ENCODE measurements at regions not wholly inside any gene's neighbourhood (a gene's known extent, or its start where the extent isn't known, plus 50 kb on each side); places are given as distances from the start of the nearest gene placed in this dataset.
"Not testable (repeated sequence)": the region's sequence is repeated elsewhere in the genome, so short reads cannot be mapped to it uniquely, and the experiment has no call there.

DNA sequence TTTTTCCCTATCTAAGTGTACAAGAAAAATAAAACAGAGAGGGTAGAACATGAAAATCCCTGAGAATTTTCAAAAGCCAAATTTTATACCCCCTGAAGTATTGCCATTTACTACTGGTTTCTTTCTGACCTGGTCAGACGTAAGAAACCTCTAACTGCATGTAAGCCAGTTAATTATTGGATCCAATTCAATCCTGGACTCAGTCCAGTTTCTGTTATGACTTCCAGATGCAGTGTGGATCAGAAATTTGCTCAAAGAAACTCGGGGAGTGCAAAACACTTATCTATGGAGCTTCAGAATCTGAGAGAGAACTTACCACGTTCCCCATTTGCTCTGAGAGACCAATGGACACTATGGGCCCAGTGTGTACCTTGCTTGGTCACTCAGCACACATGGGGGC is 383.5 kb downstream of the KLHL4 start:
- Histone ChIP-seq H3K9ac (ENCODE audit: low read depth in 1 of 2, low read length in 2 of 2) (no peak overlapping the region), H3K9me3 (ENCODE audit: control insufficient read depth in 2 of 2, low read length in 2 of 2) (no peaks in the 10 kb centered on the region), H3K27ac (ENCODE audit: low read depth in 2 of 2, low read length in 2 of 2) (no peak overlapping the region), H3K4me3 (ENCODE audit: low read length in 2 of 2) (no peak overlapping the region), H3K4me1 (ENCODE audit: control insufficient read depth in 2 of 2, insufficient read depth in 2 of 2, low read length in 2 of 2) (no peaks in the 10 kb centered on the region), H3K27me3 (ENCODE audit: control insufficient read depth in 2 of 2, insufficient read depth in 2 of 2, low read length in 2 of 2) (no peaks in the 10 kb centered on the region), H3K36me3 (ENCODE audit: control insufficient read depth in 2 of 2, insufficient read depth in 2 of 2, low read length in 2 of 2) (no peaks in the 10 kb centered on the region)

GRCh38 chrX:87914726-87915125 is 397.1 kb downstream of the KLHL4 start:
- Histone ChIP-seq H3K36me3 (ENCODE audit: control insufficient read depth in 2 of 2, insufficient read depth in 2 of 2, low read length in 2 of 2) (no peaks in the 10 kb centered on the region), H3K27ac (ENCODE audit: low read depth in 2 of 2, low read length in 2 of 2) (no peak overlapping the region), H3K27me3 (ENCODE audit: control insufficient read depth in 2 of 2, insufficient read depth in 2 of 2, low read length in 2 of 2) (no peaks in the 10 kb centered on the region), H3K4me3 (ENCODE audit: low read length in 2 of 2) (no peak overlapping the region), H3K4me1 (ENCODE audit: control insufficient read depth in 2 of 2, insufficient read depth in 2 of 2, low read length in 2 of 2) (no peaks in the 10 kb centered on the region), H3K9me3 (ENCODE audit: control insufficient read depth in 2 of 2, low read length in 2 of 2) (peaks cover 0 to 2% of the 10 kb centered on the region in 2 donors), H3K9ac (ENCODE audit: low read depth in 1 of 2, low read length in 2 of 2) (no peak overlapping the region)

GRCh38 chrX:87924619-87925018 is 407.0 kb downstream of the KLHL4 start:
- no peaks in the 10 kb centered on the region for H3K36me3 ChIP-seq (ENCODE audit: control insufficient read depth in 2 of 2, insufficient read depth in 2 of 2, low read length in 2 of 2)
- no peak overlapping the region for H3K27ac ChIP-seq (ENCODE audit: low read depth in 2 of 2, low read length in 2 of 2)
- no peaks in the 10 kb centered on the region for H3K9me3 ChIP-seq (ENCODE audit: control insufficient read depth in 2 of 2, low read length in 2 of 2)
- H3K4me1 ChIP-seq (ENCODE audit: control insufficient read depth in 2 of 2, insufficient read depth in 2 of 2, low read length in 2 of 2): no peaks in the 10 kb centered on the region
- no peak overlapping the region for H3K4me3 ChIP-seq (ENCODE audit: low read length in 2 of 2)
- no peak overlapping the region for H3K9ac ChIP-seq (ENCODE audit: low read depth in 1 of 2, low read length in 2 of 2)
- H3K27me3 ChIP-seq (ENCODE audit: control insufficient read depth in 2 of 2, insufficient read depth in 2 of 2, low read length in 2 of 2): no peaks in the 10 kb centered on the region

DNA sequence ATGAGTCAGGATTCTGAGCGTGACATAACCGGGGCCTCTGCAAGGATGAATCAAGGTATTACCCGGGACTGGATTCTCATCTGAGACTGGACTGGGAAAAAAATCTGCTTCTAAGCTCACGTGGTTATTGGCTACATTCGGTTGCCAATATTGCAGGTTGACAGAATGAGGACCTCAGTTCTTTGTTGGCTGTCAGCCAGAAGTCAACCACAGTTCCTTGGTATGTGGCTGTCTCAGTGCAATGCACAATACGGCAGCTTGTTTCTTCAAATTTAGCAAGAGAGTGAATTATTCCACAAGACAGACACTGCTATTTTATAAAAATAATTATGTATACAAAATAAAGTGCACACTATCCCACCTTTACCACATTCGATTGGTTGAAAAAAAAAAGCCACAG is 424.2 kb downstream of the KLHL4 start:
- no peaks in the 10 kb centered on the region for H3K36me3 ChIP-seq (ENCODE audit: control insufficient read depth in 2 of 2, insufficient read depth in 2 of 2, low read length in 2 of 2)
- H3K4me1 ChIP-seq (ENCODE audit: control insufficient read depth in 2 of 2, insufficient read depth in 2 of 2, low read length in 2 of 2): no peaks in the 10 kb centered on the region
- H3K9me3 ChIP-seq (ENCODE audit: control insufficient read depth in 2 of 2, low read length in 2 of 2): no peaks in the 10 kb centered on the region
- no peak overlapping the region for H3K9ac ChIP-seq (ENCODE audit: low read depth in 1 of 2, low read length in 2 of 2)
- H3K27me3 ChIP-seq (ENCODE audit: control insufficient read depth in 2 of 2, insufficient read depth in 2 of 2, low read length in 2 of 2): no peaks in the 10 kb centered on the region
- H3K27ac ChIP-seq (ENCODE audit: low read depth in 2 of 2, low read length in 2 of 2): no peak overlapping the region
- no peak overlapping the region for H3K4me3 ChIP-seq (ENCODE audit: low read length in 2 of 2)

DNA sequence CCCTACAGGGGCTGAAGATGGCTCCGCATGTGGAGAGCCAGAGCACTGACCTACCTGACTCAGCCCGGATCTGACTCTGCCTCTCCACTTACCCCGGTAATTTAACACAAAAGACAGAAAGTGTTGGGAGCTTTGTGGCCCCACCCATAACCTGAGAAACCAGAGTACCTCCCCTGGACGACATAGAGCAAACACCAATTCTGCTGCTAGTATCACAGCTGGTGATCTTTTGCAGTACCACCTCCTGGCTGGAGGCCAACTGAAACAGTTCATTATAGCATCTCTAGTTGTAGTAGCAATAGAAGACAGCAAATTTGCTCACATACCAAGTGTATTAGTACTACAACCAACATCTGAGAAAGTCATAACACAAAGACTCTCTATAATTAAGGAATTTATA is 443.9 kb downstream of the KLHL4 start:
- H3K4me3 ChIP-seq (ENCODE audit: low read length in 2 of 2): no peak overlapping the region
- no peaks in the 10 kb centered on the region for H3K27me3 ChIP-seq (ENCODE audit: control insufficient read depth in 2 of 2, insufficient read depth in 2 of 2, low read length in 2 of 2)
- H3K27ac ChIP-seq (ENCODE audit: low read depth in 2 of 2, low read length in 2 of 2): no peak overlapping the region
- no peaks in the 10 kb centered on the region for H3K4me1 ChIP-seq (ENCODE audit: control insufficient read depth in 2 of 2, insufficient read depth in 2 of 2, low read length in 2 of 2)
- no peak overlapping the region for H3K9ac ChIP-seq (ENCODE audit: low read depth in 1 of 2, low read length in 2 of 2)
- H3K9me3 ChIP-seq (ENCODE audit: control insufficient read depth in 2 of 2, low read length in 2 of 2): no peaks in the 10 kb centered on the region
- no peaks in the 10 kb centered on the region for H3K36me3 ChIP-seq (ENCODE audit: control insufficient read depth in 2 of 2, insufficient read depth in 2 of 2, low read length in 2 of 2)

DNA sequence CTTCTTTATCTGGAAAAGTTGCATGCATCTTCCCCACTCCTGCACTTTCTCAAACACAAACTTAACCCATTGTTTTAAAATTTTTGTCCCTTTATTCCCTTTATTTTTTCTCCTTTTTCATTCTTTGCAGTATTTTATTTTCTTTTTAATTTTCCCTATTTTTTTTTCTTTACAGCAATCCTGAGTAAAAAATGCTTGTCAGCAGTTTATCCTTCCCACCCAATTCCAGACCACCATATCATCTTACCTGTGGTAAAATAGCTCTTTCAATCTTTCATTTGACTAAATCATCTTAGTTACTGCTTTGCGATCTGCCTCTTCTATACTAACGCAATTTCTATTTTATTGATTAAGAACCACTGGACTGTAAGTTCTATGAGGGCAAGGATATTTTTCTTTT is 450.5 kb downstream of the KLHL4 start:
- Histone ChIP-seq H3K27ac (ENCODE audit: low read depth in 2 of 2, low read length in 2 of 2) (no peak overlapping the region), H3K9ac (ENCODE audit: low read depth in 1 of 2, low read length in 2 of 2) (no peak overlapping the region), H3K27me3 (ENCODE audit: control insufficient read depth in 2 of 2, insufficient read depth in 2 of 2, low read length in 2 of 2) (no peaks in the 10 kb centered on the region), H3K36me3 (ENCODE audit: control insufficient read depth in 2 of 2, insufficient read depth in 2 of 2, low read length in 2 of 2) (no peaks in the 10 kb centered on the region), H3K9me3 (ENCODE audit: control insufficient read depth in 2 of 2, low read length in 2 of 2) (no peaks in the 10 kb centered on the region), H3K4me1 (ENCODE audit: control insufficient read depth in 2 of 2, insufficient read depth in 2 of 2, low read length in 2 of 2) (no peaks in the 10 kb centered on the region), H3K4me3 (ENCODE audit: low read length in 2 of 2) (no peak overlapping the region)

DNA sequence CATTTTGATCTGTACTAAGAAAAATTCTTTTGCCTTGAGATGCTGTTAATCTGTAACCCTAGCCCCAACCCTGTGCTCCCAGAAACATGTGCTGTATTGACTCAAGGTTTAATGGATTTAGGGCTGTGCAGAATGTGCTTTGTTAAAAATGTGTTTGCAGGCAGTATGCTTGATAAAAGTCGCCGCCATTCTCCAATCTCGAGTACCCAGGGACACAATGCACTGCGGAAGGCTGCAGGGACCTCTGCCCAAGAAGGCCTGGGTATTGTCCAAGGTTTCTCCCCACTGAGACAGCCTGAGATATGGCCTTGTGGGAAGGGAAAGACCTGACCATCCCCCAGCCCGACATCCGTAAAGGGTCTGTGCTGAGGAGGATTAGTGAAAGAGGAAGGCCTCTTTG is 454.5 kb downstream of the KLHL4 start:
- not testable (repeated sequence) for H3K36me3 ChIP-seq (ENCODE audit: control insufficient read depth in 2 of 2, insufficient read depth in 2 of 2, low read length in 2 of 2); H3K4me3 ChIP-seq (ENCODE audit: low read length in 2 of 2); H3K9ac ChIP-seq (ENCODE audit: low read depth in 1 of 2, low read length in 2 of 2); H3K4me1 ChIP-seq (ENCODE audit: control insufficient read depth in 2 of 2, insufficient read depth in 2 of 2, low read length in 2 of 2); H3K9me3 ChIP-seq (ENCODE audit: control insufficient read depth in 2 of 2, low read length in 2 of 2); H3K27me3 ChIP-seq (ENCODE audit: control insufficient read depth in 2 of 2, insufficient read depth in 2 of 2, low read length in 2 of 2); H3K27ac ChIP-seq (ENCODE audit: low read depth in 2 of 2, low read length in 2 of 2)

GRCh38 chrX:87975365-87975764 is 457.8 kb downstream of the KLHL4 start:
- Histone ChIP-seq H3K4me1 (ENCODE audit: control insufficient read depth in 2 of 2, insufficient read depth in 2 of 2, low read length in 2 of 2) (no peaks in the 10 kb centered on the region), H3K27ac (ENCODE audit: low read depth in 2 of 2, low read length in 2 of 2) (no peak overlapping the region), H3K27me3 (ENCODE audit: control insufficient read depth in 2 of 2, insufficient read depth in 2 of 2, low read length in 2 of 2) (peaks cover 0 to 3% of the 10 kb centered on the region in 2 donors), H3K9me3 (ENCODE audit: control insufficient read depth in 2 of 2, low read length in 2 of 2) (peaks cover 2 to 5% of the 10 kb centered on the region in 2 donors), H3K4me3 (ENCODE audit: low read length in 2 of 2) (no peak overlapping the region), H3K36me3 (ENCODE audit: control insufficient read depth in 2 of 2, insufficient read depth in 2 of 2, low read length in 2 of 2) (no peaks in the 10 kb centered on the region), H3K9ac (ENCODE audit: low read depth in 1 of 2, low read length in 2 of 2) (no peak overlapping the region)

GRCh38 chrX:88007873-88008272 is 490.3 kb downstream of the KLHL4 start:
- not testable (repeated sequence) for H3K4me1 ChIP-seq (ENCODE audit: control insufficient read depth in 2 of 2, insufficient read depth in 2 of 2, low read length in 2 of 2); H3K27ac ChIP-seq (ENCODE audit: low read depth in 2 of 2, low read length in 2 of 2); H3K9ac ChIP-seq (ENCODE audit: low read depth in 1 of 2, low read length in 2 of 2); H3K4me3 ChIP-seq (ENCODE audit: low read length in 2 of 2); H3K36me3 ChIP-seq (ENCODE audit: control insufficient read depth in 2 of 2, insufficient read depth in 2 of 2, low read length in 2 of 2); H3K9me3 ChIP-seq (ENCODE audit: control insufficient read depth in 2 of 2, low read length in 2 of 2); H3K27me3 ChIP-seq (ENCODE audit: control insufficient read depth in 2 of 2, insufficient read depth in 2 of 2, low read length in 2 of 2)

- Histone ChIP-seq H3K27ac (ENCODE audit: low read depth in 2 of 2, low read length in 2 of 2) (no peak overlapping the region), H3K9me3 (ENCODE audit: control insufficient read depth in 2 of 2, low read length in 2 of 2) (no peaks in the 10 kb centered on the region)
These were observed 506.4 kb downstream of the KLHL4 start for GRCh38 chrX:88024022-88024421.

DNA sequence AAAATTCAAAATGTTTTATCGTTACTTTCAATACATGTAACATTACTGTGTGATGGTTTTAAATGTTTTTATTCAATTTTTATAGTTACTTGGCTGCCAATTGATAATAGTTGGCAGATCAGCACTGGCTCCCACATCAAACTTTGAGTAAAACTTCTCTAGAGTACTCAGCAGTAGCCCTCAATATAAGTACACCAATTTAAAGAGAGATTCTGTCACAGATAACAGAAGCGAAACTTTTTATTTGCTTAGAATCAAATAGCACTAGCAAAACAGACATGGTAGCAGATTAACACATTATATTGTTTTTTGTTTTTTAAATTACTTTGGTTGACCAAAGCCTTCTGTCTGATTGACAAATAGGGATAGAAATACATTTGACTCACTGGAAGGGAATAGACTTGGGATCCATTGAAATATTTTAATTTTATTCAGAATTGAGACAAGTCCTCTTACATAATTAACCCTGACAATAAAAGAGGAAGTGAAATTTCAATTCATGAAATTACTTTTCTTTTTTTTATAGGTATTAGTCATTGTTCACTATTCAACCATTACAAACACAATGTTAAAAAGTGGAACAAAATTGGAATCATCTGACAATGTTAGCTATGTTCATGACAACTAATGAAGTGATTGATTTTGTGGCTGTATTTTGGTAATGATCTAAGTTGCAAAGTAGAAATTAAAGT is 554.9 kb downstream of the KLHL4 start:
- no peak overlapping the region for H3K4me3 ChIP-seq (ENCODE audit: low read length in 2 of 2)
- H3K9ac ChIP-seq (ENCODE audit: low read depth in 1 of 2, low read length in 2 of 2): no peak overlapping the region
- no peaks in the 10 kb centered on the region for H3K36me3 ChIP-seq (ENCODE audit: control insufficient read depth in 2 of 2, insufficient read depth in 2 of 2, low read length in 2 of 2)
- H3K27ac ChIP-seq (ENCODE audit: low read depth in 2 of 2, low read length in 2 of 2): no peak overlapping the region
- no peaks in the 10 kb centered on the region for H3K27me3 ChIP-seq (ENCODE audit: control insufficient read depth in 2 of 2, insufficient read depth in 2 of 2, low read length in 2 of 2)
- H3K4me1 ChIP-seq (ENCODE audit: control insufficient read depth in 2 of 2, insufficient read depth in 2 of 2, low read length in 2 of 2): no peaks in the 10 kb centered on the region
- no peaks in the 10 kb centered on the region for H3K9me3 ChIP-seq (ENCODE audit: control insufficient read depth in 2 of 2, low read length in 2 of 2)

More at GRCh38 chrX:88024022-88024421, 506.4 kb downstream of the KLHL4 start:
- H3K27me3 ChIP-seq (ENCODE audit: control insufficient read depth in 2 of 2, insufficient read depth in 2 of 2, low read length in 2 of 2): no peaks in the 10 kb centered on the region
- H3K4me3 ChIP-seq (ENCODE audit: low read length in 2 of 2): no peak overlapping the region
- H3K4me1 ChIP-seq (ENCODE audit: control insufficient read depth in 2 of 2, insufficient read depth in 2 of 2, low read length in 2 of 2): no peaks in the 10 kb centered on the region
- no peak overlapping the region for H3K9ac ChIP-seq (ENCODE audit: low read depth in 1 of 2, low read length in 2 of 2)
- no peaks in the 10 kb centered on the region for H3K36me3 ChIP-seq (ENCODE audit: control insufficient read depth in 2 of 2, insufficient read depth in 2 of 2, low read length in 2 of 2)
